GM23248 (cell line): ENCODE measurements at regions not wholly inside any gene's neighbourhood (a gene's known extent, or its start where the extent isn't known, plus 50 kb on each side); places are given as distances from the start of the nearest gene placed in this dataset.

ENCODE experiments used
- EZH2 ChIP-seq: fragments of 200-600 bp; sonication (generic); IDR thresholded peaks from 2 replicates; pipeline ENCODE4 v1.6.1; 2018; ENCODE audit warnings: antibody characterized with exemption, mild to moderate bottlenecking; ENCODE audit not compliant: insufficient read depth, poor library complexity, severe bottlenecking
- EZH2phosphoT487 ChIP-seq: fragments of 200-600 bp; sonication (generic); IDR thresholded peaks from 2 replicates; pipeline ENCODE4 v1.6.1; 2018; ENCODE audit warnings: antibody characterized with exemption, moderate library complexity, mild to moderate bottlenecking, low read depth; ENCODE audit not compliant: insufficient read depth

GRCh38 chr4:38283724-38284123, 323.5 kb downstream of the PTTG2 start:
- TF ChIP-seq EZH2: no peak
- no peak for TF ChIP-seq EZH2phosphoT487
